ENCODE measurements at regions not wholly inside any gene's neighbourhood (a gene's known extent, or its start where the extent isn't known, plus 50 kb on each side); places are given as distances from the start of the nearest gene placed in this dataset.

DNA sequence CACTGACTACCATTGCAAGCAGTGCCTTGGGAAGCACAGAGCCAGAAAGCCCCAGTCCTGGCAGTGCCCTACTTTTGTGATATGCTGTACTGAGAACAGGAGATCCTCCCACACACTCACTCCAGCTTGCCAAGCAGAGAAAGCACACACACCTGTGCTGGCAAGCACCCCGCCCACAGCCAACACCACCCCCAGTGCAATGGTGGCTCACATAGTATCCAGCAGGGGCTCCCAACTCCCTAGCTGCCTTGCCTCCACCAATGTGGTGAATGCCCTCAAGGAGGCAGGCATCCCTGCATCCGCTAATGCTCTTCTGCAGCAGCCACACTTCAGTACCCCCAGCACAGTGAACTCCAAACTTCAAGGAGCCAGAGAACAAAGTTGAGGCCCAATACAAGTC lies 1655.8 kb downstream of the SUCLG1 start:
- TF ChIP-seq CTCF (optimal IDR thresholded peaks at IDR 0.05 in 1 of 3, IDR thresholded peaks at IDR 0.05 in 1 of 3, conservative IDR thresholded peaks at IDR 0.05 in 1 of 3; ENCODE audit: extremely low read depth in 1 of 3, insufficient read depth in 2 of 3, low read length in 3 of 3) (no peak), EZH2 (IDR thresholded peaks at IDR 0.05; ENCODE audit: low read length) (no peak)
